Gastroesophageal sphincter (tissue), 4 donors: ENCODE measurements at regions not wholly inside any gene's neighbourhood (a gene's known extent, or its start where the extent isn't known, plus 50 kb on each side); places are given as distances from the start of the nearest gene placed in this dataset.

ENCODE experiments used
- ATAC-seq: fragments of 150-250 bp; one replicate; pipeline ENCODE4 v1.9.1; 2016; ENCODE audit warnings: mild to moderate bottlenecking, moderate library complexity
- H3K27ac ChIP-seq, 4 donors: fragments of 200-600 bp; sonication (generic) in 3 of 4; 1 replicate in 3 of 4; 2 replicates in 1 of 4; pipeline ENCODE4 v1.5.1; 2016 to 2019
- H3K27me3 ChIP-seq: fragments of 200-600 bp; sonication (generic); one replicate; pipeline ENCODE4 v1.5.1; 2019
- H3K36me3 ChIP-seq, 2 donors: fragments of 200-600 bp; sonication (generic); one replicate each; pipeline ENCODE4 v1.5.1; 2019; ENCODE audit warnings: control low read depth in 1 of 2
- H3K4me1 ChIP-seq, 3 donors: fragments of 200-600 bp; sonication (generic); 1 replicate in 2 of 3; 2 replicates in 1 of 3; pipeline ENCODE4 v1.5.1; 2016 to 2019; ENCODE audit warnings: control low read depth in 2 of 3
- H3K4me3 ChIP-seq, 2 donors: fragments of 200-600 bp; sonication (generic); one replicate each; pipeline ENCODE4 v1.5.1; 2019; ENCODE audit warnings: mild to moderate bottlenecking in 1 of 2, moderate library complexity in 1 of 2
- H3K9me3 ChIP-seq, 3 donors: fragments of 200-600 bp; sonication (generic); one replicate each; pipeline ENCODE4 v1.5.1; 2017 to 2019; ENCODE audit warnings: control low read depth in 2 of 3
- EP300 ChIP-seq: sonication (generic); formaldehyde crosslinking; IDR thresholded peaks from one replicate; pipeline ENCODE4 v1.6.1; 2017; ENCODE audit warnings: antibody characterized with exemption, mild to moderate bottlenecking
- POLR2A ChIP-seq, 2 donors: fragments of 450-650 bp; IDR thresholded peaks; one replicate each; pipeline ENCODE4 v1.6.1; 2017; ENCODE audit warnings: antibody characterized with exemption in 2 of 2, mild to moderate bottlenecking in 2 of 2, moderate library complexity in 1 of 2
- POLR2AphosphoS5 ChIP-seq: sonication (generic); formaldehyde crosslinking; IDR thresholded peaks from one replicate; pipeline ENCODE4 v1.6.1; 2017; ENCODE audit warnings: antibody characterized with exemption
- WGBS, 2 donors: methylation state at CpG; one replicate each; pipeline ENCODE4 v1.1.5; 2018; ENCODE audit warnings: low coverage in 1 of 2; 5-methylcytosine and 5-hydroxymethylcytosine counted together
- TF ChIP-seq, protein P1 (sequence below), 4 experiments: fragments of 200-600 bp in 2 of 4; fragments of 450-650 bp in 2 of 4; sonication (generic) in 1 of 4; IDR thresholded peaks; one replicate each; pipeline ENCODE4 v1.5.1; 2017 to 2019; ENCODE audit warnings: antibody characterized with exemption in 4 of 4, mild to moderate bottlenecking in 2 of 4, moderate library complexity in 2 of 4

DNA sequence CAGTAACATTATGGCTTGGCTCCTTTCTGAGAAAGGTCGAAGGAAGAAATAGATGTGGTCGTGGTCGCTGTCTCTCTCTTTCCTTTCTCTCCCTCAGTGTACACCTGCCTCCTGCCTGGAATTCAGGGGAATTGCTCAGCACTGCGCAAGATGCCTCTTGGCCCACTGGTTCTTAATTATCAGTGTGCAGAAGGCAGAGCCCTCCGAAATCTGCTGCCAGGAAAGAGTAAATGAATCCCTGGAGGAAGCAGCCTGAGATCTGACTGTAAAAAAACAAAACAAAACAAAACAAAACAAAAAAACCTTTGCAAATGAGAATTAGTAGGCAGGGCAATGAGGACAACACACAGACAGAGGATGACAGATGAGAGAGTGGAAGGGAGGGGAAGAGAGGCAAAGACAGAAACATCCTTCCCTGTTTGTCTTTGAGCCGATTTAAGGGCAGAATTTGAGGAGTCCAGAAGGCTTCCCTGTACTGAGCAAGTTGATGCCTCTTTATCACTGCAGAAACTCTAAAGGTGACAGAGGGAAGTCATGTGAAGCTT lies 113.8 kb upstream of the PUM3 start:
- H3K27ac ChIP-seq = no peak overlapping the region
- 34 to 42% methylated on average over 4 to 5 of the region's 6 CpGs for WGBS, 2 donors
- no peak for ATAC-seq
- no peaks in the 10 kb centered on the region for H3K9me3 ChIP-seq
- TF ChIP-seq POLR2A (IDR thresholded peaks at IDR 0.05) (no peak), POLR2AphosphoS5 (no peak), EP300 (no peak)
- TF ChIP-seq, protein P1, sequence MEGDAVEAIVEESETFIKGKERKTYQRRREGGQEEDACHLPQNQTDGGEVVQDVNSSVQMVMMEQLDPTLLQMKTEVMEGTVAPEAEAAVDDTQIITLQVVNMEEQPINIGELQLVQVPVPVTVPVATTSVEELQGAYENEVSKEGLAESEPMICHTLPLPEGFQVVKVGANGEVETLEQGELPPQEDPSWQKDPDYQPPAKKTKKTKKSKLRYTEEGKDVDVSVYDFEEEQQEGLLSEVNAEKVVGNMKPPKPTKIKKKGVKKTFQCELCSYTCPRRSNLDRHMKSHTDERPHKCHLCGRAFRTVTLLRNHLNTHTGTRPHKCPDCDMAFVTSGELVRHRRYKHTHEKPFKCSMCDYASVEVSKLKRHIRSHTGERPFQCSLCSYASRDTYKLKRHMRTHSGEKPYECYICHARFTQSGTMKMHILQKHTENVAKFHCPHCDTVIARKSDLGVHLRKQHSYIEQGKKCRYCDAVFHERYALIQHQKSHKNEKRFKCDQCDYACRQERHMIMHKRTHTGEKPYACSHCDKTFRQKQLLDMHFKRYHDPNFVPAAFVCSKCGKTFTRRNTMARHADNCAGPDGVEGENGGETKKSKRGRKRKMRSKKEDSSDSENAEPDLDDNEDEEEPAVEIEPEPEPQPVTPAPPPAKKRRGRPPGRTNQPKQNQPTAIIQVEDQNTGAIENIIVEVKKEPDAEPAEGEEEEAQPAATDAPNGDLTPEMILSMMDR (IDR thresholded peaks at IDR 0.05) = no peak
- H3K36me3 ChIP-seq = no peaks in the 10 kb centered on the region
- no peak overlapping the region for H3K4me3 ChIP-seq
- no peaks in the 10 kb centered on the region for H3K4me1 ChIP-seq
- H3K27me3 ChIP-seq = no peaks in the 10 kb centered on the region

DNA sequence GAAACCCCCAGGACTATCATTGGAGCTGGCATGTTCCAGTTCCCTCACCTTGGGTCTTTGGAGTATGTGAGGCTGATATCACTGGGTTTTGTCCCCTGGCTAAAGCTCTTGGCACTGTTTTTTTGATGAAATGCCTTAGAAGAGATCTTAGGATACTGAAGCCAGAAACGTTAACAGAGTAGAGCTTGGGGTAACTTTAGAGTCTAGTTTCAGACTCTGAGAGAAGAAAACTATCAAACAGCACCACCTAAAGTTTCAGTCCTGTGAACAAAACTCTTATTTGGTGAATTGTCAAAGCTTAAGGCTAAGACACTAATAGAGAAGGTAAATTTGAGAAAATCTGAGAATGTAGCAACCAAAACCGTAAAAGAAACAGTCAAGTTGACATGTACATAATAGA lies 111.7 kb upstream of the PUM3 start:
- Histone ChIP-seq H3K27ac (no peak overlapping the region), H3K9me3 (no peaks in the 10 kb centered on the region), H3K27me3 (no peaks in the 10 kb centered on the region), H3K4me3 (no peak overlapping the region), H3K4me1 (no peaks in the 10 kb centered on the region), H3K36me3 (no peaks in the 10 kb centered on the region)
- WGBS, 2 donors = 25 to 54% methylated on average over 2 of the region's 2 CpGs
- no peak for ATAC-seq
- TF ChIP-seq POLR2A (IDR thresholded peaks at IDR 0.05) (no peak), POLR2AphosphoS5 (no peak), EP300 (no peak)
- TF ChIP-seq, protein P1 (IDR thresholded peaks at IDR 0.05) = no peak

DNA sequence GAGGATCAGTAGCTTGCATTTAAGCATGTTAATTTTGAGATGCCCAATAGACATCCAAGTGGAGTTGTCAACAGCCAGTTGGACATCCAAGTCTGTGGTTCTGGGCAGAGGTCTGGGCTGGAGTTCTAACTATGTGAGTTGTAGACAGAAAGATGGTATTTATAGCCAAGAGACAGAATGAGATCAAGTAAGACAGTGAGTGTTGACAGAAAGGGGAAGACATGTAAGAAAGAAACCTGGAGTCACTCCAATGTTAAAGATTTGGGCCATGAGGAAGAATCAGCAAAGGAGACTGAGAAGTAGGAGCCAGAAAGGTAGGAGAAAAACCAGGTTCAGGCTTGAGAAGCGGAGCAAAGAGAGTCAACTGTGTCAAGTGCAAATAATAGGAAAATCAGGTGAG lies 95.5 kb upstream of the PUM3 start:
- no peaks in the 10 kb centered on the region for H3K4me1 ChIP-seq
- no peak for ATAC-seq
- TF ChIP-seq, protein P1 (IDR thresholded peaks at IDR 0.05) = no peak
- no peak for TF ChIP-seq POLR2A (IDR thresholded peaks at IDR 0.05)
- no peak for TF ChIP-seq POLR2AphosphoS5
- no peak for TF ChIP-seq EP300
- no peaks in the 10 kb centered on the region for H3K27me3 ChIP-seq
- no peak overlapping the region for H3K4me3 ChIP-seq
- H3K9me3 ChIP-seq = no peaks in the 10 kb centered on the region
- no peaks in the 10 kb centered on the region for H3K36me3 ChIP-seq
- 86 to 94% methylated on average over 1 of the region's 1 CpG for WGBS, 2 donors
- H3K27ac ChIP-seq = no peak overlapping the region

DNA sequence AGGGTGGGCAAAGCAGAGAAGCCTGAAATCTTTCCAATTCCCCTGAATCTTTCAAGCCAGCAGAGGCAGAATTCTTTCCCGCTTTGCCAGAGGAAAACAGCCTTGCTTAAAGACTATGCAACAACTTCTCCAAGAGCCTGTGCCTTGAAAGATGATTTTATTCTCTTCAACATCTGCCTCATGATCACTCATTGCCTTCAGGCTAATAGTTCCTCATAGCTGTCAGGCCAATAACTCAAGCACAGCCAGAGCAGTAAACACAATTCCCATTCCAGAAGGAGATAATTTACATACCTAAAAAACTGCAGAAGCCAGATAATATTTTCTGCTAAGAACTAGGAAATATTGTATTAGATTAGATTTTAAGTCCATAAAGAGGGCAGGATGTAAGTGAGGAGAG lies 92.3 kb upstream of the PUM3 start:
- Histone ChIP-seq H3K4me3 (no peak overlapping the region), H3K4me1 (no peaks in the 10 kb centered on the region), H3K27me3 (no peaks in the 10 kb centered on the region), H3K9me3 (no peaks in the 10 kb centered on the region), H3K36me3 (no peaks in the 10 kb centered on the region), H3K27ac (no peak overlapping the region)
- 67% methylated on average over 1 of the region's 1 CpG; no CpG with 5 or more reads in 1 of the 2 donors for WGBS, 2 donors
- ATAC-seq = no peak
- TF ChIP-seq POLR2AphosphoS5 (no peak), EP300 (no peak), POLR2A (IDR thresholded peaks at IDR 0.05) (no peak)
- TF ChIP-seq, protein P1 (IDR thresholded peaks at IDR 0.05) = no peak

- no peak for ATAC-seq
- 100% methylated on average over 1 of the region's 7 CpGs; no CpG with 5 or more reads in 1 of the 2 donors for WGBS, 2 donors
- TF ChIP-seq POLR2AphosphoS5 = no peak
- TF ChIP-seq EP300 = no peak
- no peak for TF ChIP-seq POLR2A (IDR thresholded peaks at IDR 0.05)
- TF ChIP-seq, protein P1 (IDR thresholded peaks at IDR 0.05) = no peak
Observed at GRCh38 chr9:2934883-2935282, 91.0 kb upstream of the PUM3 start.

More at GRCh38 chr9:2934883-2935282, 91.0 kb upstream of the PUM3 start:
- Histone ChIP-seq H3K27ac (no peak overlapping the region), H3K9me3 (no peaks in the 10 kb centered on the region), H3K4me1 (no peaks in the 10 kb centered on the region), H3K36me3 (no peaks in the 10 kb centered on the region), H3K27me3 (no peaks in the 10 kb centered on the region), H3K4me3 (no peak overlapping the region)
